ENCODE measurements at regions not wholly inside any gene's neighbourhood (a gene's known extent, or its start where the extent isn't known, plus 50 kb on each side); places are given as distances from the start of the nearest gene placed in this dataset.

DNA sequence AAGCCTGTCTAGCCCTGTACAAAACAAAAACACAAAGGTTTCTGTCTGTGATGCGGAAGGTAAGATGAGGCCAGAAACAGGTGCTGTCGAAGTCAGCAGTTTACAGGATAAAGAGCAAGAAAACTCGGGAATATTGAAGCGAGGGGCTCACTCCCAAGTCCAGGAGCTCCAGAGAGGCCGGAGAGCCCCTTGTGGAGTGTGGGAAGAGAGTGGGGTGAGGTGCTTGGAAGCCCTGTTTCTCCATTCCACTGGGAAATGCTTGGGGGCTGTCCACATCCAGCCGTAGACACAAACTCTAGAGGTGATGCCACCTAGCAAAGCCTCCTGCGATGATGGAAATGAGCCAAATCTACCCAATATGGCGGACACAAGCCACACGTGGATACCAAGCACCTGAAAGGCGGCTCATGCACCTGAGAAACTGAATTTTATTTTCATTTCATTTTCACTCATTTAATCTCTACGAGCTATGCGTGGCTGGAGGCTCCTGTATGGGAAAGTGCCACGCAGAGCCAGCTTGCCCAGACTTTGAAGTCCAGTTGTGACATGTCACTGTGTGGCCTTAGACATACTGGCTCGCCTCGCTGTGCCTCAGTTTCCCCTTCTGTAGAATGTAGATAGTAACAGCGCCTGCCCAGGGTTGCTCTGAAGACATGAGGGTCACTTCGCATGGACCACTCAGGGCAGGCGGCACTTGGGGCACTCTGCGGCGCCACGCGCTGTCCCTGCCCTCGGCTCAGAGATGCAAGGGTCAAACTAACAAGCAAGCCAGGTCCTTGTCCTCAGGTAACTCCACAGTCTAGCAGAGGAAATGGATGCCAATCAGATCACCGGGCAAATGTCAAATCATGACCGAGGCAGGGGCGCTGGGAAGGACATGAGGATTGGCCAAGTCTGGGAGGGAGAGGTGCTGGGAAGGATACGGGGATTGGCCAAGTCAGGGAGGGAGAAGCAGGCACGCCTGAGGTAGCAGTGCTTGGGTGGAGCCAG, 684.7 kb downstream of the TBC1D22A start:
- no peaks in the 10 kb centered on the region for H3K36me3 ChIP-seq (replicated peaks in 1 of 2; ENCODE audit: control extremely low read depth in 1 of 2, control insufficient read depth in 1 of 2, extremely low read depth in 1 of 2, insufficient read depth in 2 of 2, low read length in 1 of 2)
- no peak overlapping the region for H3K4me2 ChIP-seq (replicated peaks; ENCODE audit: low read depth, low read length, poor library complexity, severe bottlenecking)
- peaks cover 0 to 54% (median 7%) of the 10 kb centered on the region in 3 donors for H3K9me3 ChIP-seq (ENCODE audit: control extremely low read depth in 1 of 3, control insufficient read depth in 2 of 3, insufficient read depth in 1 of 3, low read length in 2 of 3)
- no peak overlapping the region for H3K27ac ChIP-seq (ENCODE audit: low read length in 2 of 2)
- H2AFZ ChIP-seq (ENCODE audit: insufficient read depth, low read depth, low read length, poor library complexity, severe bottlenecking), result no peak overlapping the region
- CTCF ChIA-PET, result no interaction called here
- no peak for TF ChIP-seq EZH2 (IDR thresholded peaks at IDR 0.05; ENCODE audit: borderline replicate concordance, insufficient read depth, low read depth, low read length, poor library complexity, severe bottlenecking)
- TF ChIP-seq, protein P1, sequence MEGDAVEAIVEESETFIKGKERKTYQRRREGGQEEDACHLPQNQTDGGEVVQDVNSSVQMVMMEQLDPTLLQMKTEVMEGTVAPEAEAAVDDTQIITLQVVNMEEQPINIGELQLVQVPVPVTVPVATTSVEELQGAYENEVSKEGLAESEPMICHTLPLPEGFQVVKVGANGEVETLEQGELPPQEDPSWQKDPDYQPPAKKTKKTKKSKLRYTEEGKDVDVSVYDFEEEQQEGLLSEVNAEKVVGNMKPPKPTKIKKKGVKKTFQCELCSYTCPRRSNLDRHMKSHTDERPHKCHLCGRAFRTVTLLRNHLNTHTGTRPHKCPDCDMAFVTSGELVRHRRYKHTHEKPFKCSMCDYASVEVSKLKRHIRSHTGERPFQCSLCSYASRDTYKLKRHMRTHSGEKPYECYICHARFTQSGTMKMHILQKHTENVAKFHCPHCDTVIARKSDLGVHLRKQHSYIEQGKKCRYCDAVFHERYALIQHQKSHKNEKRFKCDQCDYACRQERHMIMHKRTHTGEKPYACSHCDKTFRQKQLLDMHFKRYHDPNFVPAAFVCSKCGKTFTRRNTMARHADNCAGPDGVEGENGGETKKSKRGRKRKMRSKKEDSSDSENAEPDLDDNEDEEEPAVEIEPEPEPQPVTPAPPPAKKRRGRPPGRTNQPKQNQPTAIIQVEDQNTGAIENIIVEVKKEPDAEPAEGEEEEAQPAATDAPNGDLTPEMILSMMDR (IDR thresholded peaks at IDR 0.05), result no peak
- intact Hi-C loops (cut with micrococcal nuclease), result no loop called here
- 91% methylated on average over 27 of the region's 28 CpGs for WGBS (ENCODE audit: insufficient coverage)
- Mint-ChIP-seq H3K9me3 (ENCODE audit: insufficient read depth) (peaks cover 5% of the 10 kb centered on the region), H3K4me1 (no peaks in the 10 kb centered on the region), H3K27ac (no peak overlapping the region), H3K27me3 (peaks cover 15% of the 10 kb centered on the region), H3K4me3 (no peak overlapping the region)
- no peaks in the 10 kb centered on the region for H3K27me3 ChIP-seq (replicated peaks in 1 of 4; ENCODE audit: control extremely low read depth in 1 of 4, control insufficient read depth in 3 of 4, insufficient read depth in 4 of 4, low read length in 3 of 4)
- H4K20me1 ChIP-seq (ENCODE audit: control insufficient read depth, insufficient read depth, low read length, poor library complexity, severe bottlenecking), result no peaks in the 10 kb centered on the region
- no peak for DNase-seq
- no peaks in the 10 kb centered on the region for H3K4me1 ChIP-seq (ENCODE audit: control insufficient read depth in 2 of 2, insufficient read depth in 2 of 2, low read length in 2 of 2)
- no peak overlapping the region for H3K9ac ChIP-seq (ENCODE audit: low read length)
- no peak for ATAC-seq (ENCODE audit: low read depth)
- H3K79me2 ChIP-seq (ENCODE audit: control insufficient read depth, insufficient read depth, low read length), result no peaks in the 10 kb centered on the region
- no peak overlapping the region for H3K4me3 ChIP-seq (ENCODE audit: control extremely low read depth in 1 of 5, extremely low read depth in 1 of 5, insufficient read depth in 1 of 5, low read depth in 2 of 5, low read length in 4 of 5)
- POLR2A ChIA-PET, result no interaction called here

DNA sequence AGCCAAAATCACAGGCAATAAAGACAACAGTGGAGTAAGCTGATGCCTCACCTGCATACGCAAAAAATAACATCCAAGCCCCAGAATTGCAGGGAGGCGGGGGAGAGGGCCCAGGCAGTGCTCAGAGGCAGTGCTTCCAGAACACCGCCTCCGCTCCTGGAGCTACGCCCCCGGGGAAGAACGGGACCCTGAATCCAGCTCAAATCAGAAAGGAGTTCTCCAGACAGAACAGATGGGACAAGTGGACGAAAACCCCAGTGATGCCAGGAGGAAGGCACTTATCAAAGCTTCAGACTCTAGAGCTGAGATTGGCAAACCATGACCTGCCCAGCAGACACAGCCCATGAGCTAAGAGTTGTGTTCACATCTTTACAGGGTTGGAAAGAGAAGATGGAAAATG, 683.9 kb downstream of the TBC1D22A start:
- peaks cover 0 to 57% (median 14%) of the 10 kb centered on the region in 3 donors for H3K9me3 ChIP-seq (ENCODE audit: control extremely low read depth in 1 of 3, control insufficient read depth in 2 of 3, insufficient read depth in 1 of 3, low read length in 2 of 3)
- no peak overlapping the region for H3K27ac ChIP-seq (ENCODE audit: low read length in 2 of 2)
- H2AFZ ChIP-seq (ENCODE audit: insufficient read depth, low read depth, low read length, poor library complexity, severe bottlenecking), result no peak overlapping the region
- CTCF ChIA-PET, result no interaction called here
- POLR2A ChIA-PET, result no interaction called here
- H3K4me1 ChIP-seq (ENCODE audit: control insufficient read depth in 2 of 2, insufficient read depth in 2 of 2, low read length in 2 of 2), result no peaks in the 10 kb centered on the region
- ATAC-seq (ENCODE audit: low read depth) (no peak), DNase-seq (no peak)
- no peak overlapping the region for H3K4me3 ChIP-seq (ENCODE audit: control extremely low read depth in 1 of 5, extremely low read depth in 1 of 5, insufficient read depth in 1 of 5, low read depth in 2 of 5, low read length in 4 of 5)
- no peak overlapping the region for H3K27ac Mint-ChIP-seq
- no peak overlapping the region for H3K4me3 Mint-ChIP-seq
- H3K4me1 Mint-ChIP-seq, result no peaks in the 10 kb centered on the region
- H3K9ac ChIP-seq (ENCODE audit: low read length), result no peak overlapping the region
- H3K27me3 Mint-ChIP-seq, result peaks cover 15% of the 10 kb centered on the region
- WGBS (ENCODE audit: insufficient coverage), result 92% methylated on average over 8 of the region's 8 CpGs
- intact Hi-C loops (cut with micrococcal nuclease), result no loop called here
- H3K36me3 ChIP-seq (replicated peaks in 1 of 2; ENCODE audit: control extremely low read depth in 1 of 2, control insufficient read depth in 1 of 2, extremely low read depth in 1 of 2, insufficient read depth in 2 of 2, low read length in 1 of 2), result no peaks in the 10 kb centered on the region
- no peaks in the 10 kb centered on the region for H3K27me3 ChIP-seq (replicated peaks in 1 of 4; ENCODE audit: control extremely low read depth in 1 of 4, control insufficient read depth in 3 of 4, insufficient read depth in 4 of 4, low read length in 3 of 4)
- H4K20me1 ChIP-seq (ENCODE audit: control insufficient read depth, insufficient read depth, low read length, poor library complexity, severe bottlenecking), result no peaks in the 10 kb centered on the region
- no peaks in the 10 kb centered on the region for H3K79me2 ChIP-seq (ENCODE audit: control insufficient read depth, insufficient read depth, low read length)
- TF ChIP-seq, protein P1 (IDR thresholded peaks at IDR 0.05), result no peak
- TF ChIP-seq EZH2 (IDR thresholded peaks at IDR 0.05; ENCODE audit: borderline replicate concordance, insufficient read depth, low read depth, low read length, poor library complexity, severe bottlenecking), result no peak
- peaks cover 5% of the 10 kb centered on the region for H3K9me3 Mint-ChIP-seq (ENCODE audit: insufficient read depth)
- H3K4me2 ChIP-seq (replicated peaks; ENCODE audit: low read depth, low read length, poor library complexity, severe bottlenecking), result no peak overlapping the region
